Prostate gland (tissue), 2 donors: ENCODE measurements at regions not wholly inside any gene's neighbourhood (a gene's known extent, or its start where the extent isn't known, plus 50 kb on each side); places are given as distances from the start of the nearest gene placed in this dataset.

ENCODE experiments used
- CTCF ChIP-seq, 4 experiments: fragments of 200-600 bp in 2 of 4; fragments of 450-650 bp in 2 of 4; sonication (generic) in 2 of 4; IDR thresholded peaks; 1 replicate in 3 of 4; 2 replicates in 1 of 4; pipeline ENCODE4 v1.5.1; 2016 to 2019; ENCODE audit warnings: antibody characterized with exemption in 4 of 4, mild to moderate bottlenecking in 2 of 4, moderate library complexity in 2 of 4
- POLR2A ChIP-seq: fragments of 450-650 bp; IDR thresholded peaks from one replicate; pipeline ENCODE4 v1.6.1; 2016; ENCODE audit warnings: antibody characterized with exemption, mild to moderate bottlenecking

- no peak for TF ChIP-seq CTCF (IDR thresholded peaks at IDR 0.05)
- TF ChIP-seq POLR2A: no peak
Measured at GRCh38 chr5:40017135-40017534, 592.4 kb upstream of the DAB2 start.
